Mucosa of stomach (tissue), 1 donor: ENCODE measurements at regions not wholly inside any gene's neighbourhood (a gene's known extent, or its start where the extent isn't known, plus 50 kb on each side); places are given as distances from the start of the nearest gene placed in this dataset.

ENCODE experiments used
- H3K27me3 ChIP-seq: one replicate; pipeline ENCODE4 v1.7.0; 2013; ENCODE audit warnings: mild to moderate bottlenecking, low read length; ENCODE audit not compliant: control insufficient read depth, insufficient read depth
- H3K36me3 ChIP-seq: one replicate; pipeline ENCODE4 v1.7.0; 2013; ENCODE audit warnings: low read length; ENCODE audit not compliant: control insufficient read depth, insufficient read depth
- H3K4me1 ChIP-seq: one replicate; pipeline ENCODE4 v1.7.0; 2013; ENCODE audit warnings: mild to moderate bottlenecking, low read length; ENCODE audit not compliant: control insufficient read depth, insufficient read depth
- H3K4me3 ChIP-seq: one replicate; pipeline ENCODE4 v1.7.0; 2013; ENCODE audit warnings: low read length
- H3K9ac ChIP-seq: one replicate; pipeline ENCODE4 v1.7.0; 2013; ENCODE audit warnings: mild to moderate bottlenecking, low read length, moderate library complexity
- H3K9me3 ChIP-seq: one replicate; pipeline ENCODE4 v1.7.0; 2013; ENCODE audit warnings: mild to moderate bottlenecking, low read length, moderate library complexity; ENCODE audit not compliant: control insufficient read depth
- donor health status: Pancreatic carcinoma.

DNA sequence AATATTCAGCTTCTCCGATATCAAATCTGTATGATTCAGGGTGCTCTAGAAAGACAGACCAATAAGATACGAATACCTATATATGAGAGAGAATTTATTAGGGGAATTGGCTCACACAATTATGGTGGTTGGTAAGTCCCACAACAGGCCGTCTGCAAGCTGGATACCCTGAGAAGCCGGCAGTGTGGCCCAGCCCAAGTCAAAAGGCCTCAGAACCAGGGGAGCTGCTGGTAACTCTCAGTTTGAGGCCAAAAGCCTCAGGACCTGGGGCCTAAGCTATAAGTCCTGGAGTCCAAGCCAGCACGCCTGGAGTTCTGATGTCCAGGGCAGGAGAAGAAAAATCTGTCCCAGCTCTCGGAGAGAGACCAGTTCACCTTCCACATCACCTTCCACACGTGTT is 318.7 kb downstream of the BRD1 start:
- Histone ChIP-seq H3K9ac (no peak overlapping the region), H3K36me3 (no peaks in the 10 kb centered on the region), H3K9me3 (no peaks in the 10 kb centered on the region), H3K4me1 (no peaks in the 10 kb centered on the region), H3K4me3 (no peak overlapping the region), H3K27me3 (no peaks in the 10 kb centered on the region)

DNA sequence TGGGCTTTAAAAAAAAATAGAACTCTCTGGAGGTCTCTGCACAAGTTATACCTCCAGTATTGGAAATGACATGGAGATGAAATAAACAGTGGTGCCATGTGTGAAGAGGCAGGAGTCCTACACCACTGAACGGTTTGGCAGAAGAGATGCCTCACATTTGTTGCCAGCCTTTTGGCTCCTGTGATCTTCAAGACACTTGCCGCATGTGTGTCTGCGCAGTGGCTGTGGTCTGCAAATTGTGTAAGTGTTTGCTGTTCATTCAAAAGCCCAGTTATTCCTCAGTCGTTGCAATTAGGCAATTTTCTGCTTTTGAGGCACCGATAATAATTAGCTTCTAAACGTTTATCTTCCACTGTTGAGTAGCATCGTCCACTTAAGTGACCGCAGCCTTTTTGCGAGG is 319.1 kb downstream of the BRD1 start:
- Histone ChIP-seq H3K4me3 (no peak overlapping the region), H3K9me3 (no peaks in the 10 kb centered on the region), H3K27me3 (no peaks in the 10 kb centered on the region), H3K4me1 (no peaks in the 10 kb centered on the region), H3K36me3 (no peaks in the 10 kb centered on the region), H3K9ac (no peak overlapping the region)

DNA sequence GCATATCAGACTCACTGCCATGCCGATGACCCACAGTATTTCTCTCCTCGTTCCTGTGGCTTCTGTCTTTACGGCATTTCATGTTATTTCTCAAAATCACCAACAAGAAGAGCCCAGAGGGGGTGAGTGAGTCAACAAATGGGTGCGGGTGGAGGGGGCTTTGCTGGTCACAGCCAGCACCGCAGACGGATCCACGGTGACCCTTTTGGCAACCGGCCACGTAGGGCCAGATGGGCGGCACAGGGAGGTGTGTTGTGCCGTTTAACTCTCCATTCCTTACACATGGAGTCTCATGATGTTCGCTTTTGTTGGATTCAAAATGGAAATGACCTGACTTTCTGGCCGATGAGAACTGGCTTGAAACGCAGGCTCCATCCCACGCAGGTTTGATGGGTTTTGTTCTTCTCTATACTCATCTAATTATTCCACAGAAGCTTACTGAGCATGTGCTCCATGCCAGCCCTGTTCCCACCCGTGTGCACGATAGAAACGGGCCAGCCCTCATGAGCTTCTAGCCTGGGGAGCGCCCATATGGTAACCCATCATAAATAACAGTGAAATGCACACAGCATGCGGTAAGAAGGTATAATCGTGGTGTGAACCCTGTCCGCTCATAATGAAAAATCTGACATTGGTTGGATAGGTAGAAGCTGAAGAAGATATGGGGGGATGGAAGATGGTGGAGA is 319.9 kb downstream of the BRD1 start:
- H3K36me3 ChIP-seq: no peaks in the 10 kb centered on the region
- H3K9ac ChIP-seq: no peak overlapping the region
- H3K27me3 ChIP-seq: no peaks in the 10 kb centered on the region

DNA sequence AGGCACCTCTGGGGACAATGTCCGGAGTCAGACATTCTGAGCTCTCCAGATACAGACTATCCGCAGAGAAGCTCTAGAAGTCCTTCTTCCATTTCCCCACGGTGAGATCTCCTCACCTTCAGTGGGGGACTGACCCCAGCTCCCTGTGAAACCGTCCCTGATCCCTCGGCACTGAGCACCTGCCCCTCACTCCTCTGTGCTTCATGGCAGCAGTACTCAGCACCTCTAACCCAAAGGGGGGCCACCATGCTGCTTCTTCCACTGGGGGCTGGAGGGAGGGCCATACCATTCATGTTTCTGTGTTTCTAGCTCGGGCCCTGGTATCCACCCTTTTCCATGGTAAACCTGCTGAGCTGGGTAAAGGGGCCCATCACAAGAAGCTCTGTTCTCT is 321.7 kb downstream of the BRD1 start:
- Histone ChIP-seq H3K9me3 (no peaks in the 10 kb centered on the region), H3K27me3 (no peaks in the 10 kb centered on the region), H3K4me3 (no peak overlapping the region), H3K9ac (no peak overlapping the region), H3K36me3 (no peaks in the 10 kb centered on the region), H3K4me1 (no peaks in the 10 kb centered on the region)

More for the DNA sequence above, 319.9 kb downstream of the BRD1 start:
- Histone ChIP-seq H3K9me3 (no peaks in the 10 kb centered on the region), H3K4me1 (no peaks in the 10 kb centered on the region), H3K4me3 (no peak overlapping the region)

DNA sequence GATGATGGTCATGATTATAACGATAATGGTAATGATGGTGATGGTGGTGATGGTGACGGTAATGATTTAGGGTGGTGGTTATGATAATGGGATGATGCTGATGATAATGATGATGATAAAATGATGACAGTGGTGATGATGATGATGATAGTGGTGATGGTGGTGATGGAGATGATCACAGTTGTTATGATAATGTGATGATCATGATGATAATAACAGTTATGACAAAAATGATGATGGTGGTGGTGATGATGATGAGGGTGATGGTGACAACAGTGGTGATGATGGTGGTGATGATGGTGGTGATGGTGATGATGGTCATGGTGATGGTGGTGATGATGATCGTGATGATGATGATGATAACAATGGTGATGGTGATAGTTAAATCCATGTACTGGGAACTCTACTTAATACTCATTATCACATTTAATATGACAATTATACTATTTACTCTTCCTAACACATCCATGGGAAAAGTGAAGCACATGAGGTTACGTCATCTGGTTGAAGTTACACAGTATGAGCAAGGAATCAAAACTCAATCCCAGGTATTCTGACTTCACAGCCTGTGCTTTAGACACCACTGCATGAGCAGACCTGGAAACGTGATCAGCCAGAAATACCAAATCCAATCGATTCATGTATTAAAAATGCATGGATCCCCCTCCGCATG is 322.2 kb downstream of the BRD1 start:
- Histone ChIP-seq H3K9me3 (no peaks in the 10 kb centered on the region), H3K9ac (no peak overlapping the region), H3K4me1 (no peaks in the 10 kb centered on the region), H3K36me3 (no peaks in the 10 kb centered on the region), H3K4me3 (no peak overlapping the region), H3K27me3 (no peaks in the 10 kb centered on the region)

DNA sequence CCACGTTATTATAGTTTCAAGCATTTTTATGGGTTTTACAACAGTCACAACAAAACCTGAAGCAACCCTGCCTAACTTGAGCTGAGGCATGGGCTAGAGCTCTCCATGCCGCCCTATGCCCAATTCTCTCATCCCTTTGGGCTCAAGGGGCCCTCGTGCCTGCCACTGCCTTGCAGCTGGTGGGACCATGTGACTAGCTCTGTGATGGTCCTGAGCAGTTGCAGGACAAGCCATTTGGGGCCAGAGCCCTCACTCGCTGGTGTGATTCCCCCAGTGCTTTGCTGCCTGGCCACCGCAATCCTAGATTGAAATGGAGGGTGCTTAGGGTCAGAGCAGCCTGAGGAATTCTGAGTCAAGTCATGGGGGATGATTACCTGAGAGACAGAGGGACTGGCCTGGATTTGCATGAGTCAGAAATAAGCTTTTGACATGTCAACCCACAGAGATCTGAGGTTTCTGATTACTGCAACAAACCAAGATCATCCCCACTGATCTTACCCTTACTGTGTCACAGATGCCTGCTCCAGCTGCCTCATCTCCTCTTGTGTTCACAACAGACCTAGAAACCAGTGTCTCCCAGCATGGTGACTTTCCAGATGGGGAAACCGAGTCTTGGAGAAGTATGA is 323.7 kb downstream of the BRD1 start:
- no peak overlapping the region for H3K9ac ChIP-seq
- H3K36me3 ChIP-seq: no peaks in the 10 kb centered on the region
- no peaks in the 10 kb centered on the region for H3K27me3 ChIP-seq
- no peak overlapping the region for H3K4me3 ChIP-seq
- no peaks in the 10 kb centered on the region for H3K4me1 ChIP-seq
- H3K9me3 ChIP-seq: no peaks in the 10 kb centered on the region

DNA sequence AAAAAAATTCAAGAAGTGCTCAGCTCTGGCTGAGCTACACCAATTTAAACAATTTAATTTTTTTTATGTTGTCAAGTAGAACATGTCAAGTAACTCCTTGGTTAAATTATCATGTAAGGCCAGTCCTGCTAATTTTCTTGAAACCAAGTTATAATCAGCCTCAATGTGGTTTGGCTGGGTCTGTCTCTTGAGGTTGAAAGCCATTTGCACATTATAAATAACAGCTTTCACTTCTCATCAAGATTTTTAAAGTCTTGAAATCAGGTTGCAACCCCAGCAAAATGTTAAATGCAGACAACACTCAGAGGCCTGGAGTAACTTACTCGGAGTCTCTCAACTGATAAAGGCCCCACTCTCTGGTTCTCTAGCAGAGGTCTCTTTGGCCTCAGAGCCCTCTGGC is 324.4 kb downstream of the BRD1 start:
- H3K36me3 ChIP-seq: no peaks in the 10 kb centered on the region
- no peaks in the 10 kb centered on the region for H3K9me3 ChIP-seq
- H3K4me3 ChIP-seq: no peak overlapping the region
- H3K27me3 ChIP-seq: no peaks in the 10 kb centered on the region
- no peak overlapping the region for H3K9ac ChIP-seq
- no peaks in the 10 kb centered on the region for H3K4me1 ChIP-seq

DNA sequence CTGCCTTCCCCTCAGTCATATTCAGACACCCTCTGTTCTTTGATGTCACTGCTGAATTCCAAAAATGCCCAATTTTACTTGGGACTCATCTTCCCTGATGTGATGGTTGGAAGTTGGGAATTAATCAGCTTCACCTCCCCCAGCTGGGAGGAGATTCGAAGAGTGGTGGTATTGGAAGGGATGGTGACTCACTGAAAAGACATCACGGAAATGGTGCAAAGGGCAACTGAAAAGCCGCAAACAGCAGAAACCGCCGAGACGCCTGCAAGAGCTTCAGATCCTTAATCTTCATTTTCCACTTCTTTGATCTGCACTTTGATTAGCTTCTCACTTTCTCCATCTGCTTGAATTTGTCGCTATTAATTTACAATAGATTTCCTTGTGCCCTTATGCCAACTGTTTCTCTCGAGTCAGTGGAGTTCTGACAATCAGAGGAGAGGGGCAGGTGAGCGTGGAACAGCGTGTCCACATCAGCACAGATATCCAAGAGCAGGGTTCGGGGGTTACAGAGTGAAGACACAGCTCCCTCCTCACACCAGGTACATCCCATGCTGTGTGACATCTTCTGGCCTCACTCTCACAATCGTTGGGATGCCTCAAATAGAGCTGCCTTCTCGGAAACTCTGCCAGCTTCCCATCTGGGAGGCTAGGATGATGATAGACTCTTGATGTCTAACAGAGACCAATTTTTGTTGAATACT is 325.4 kb downstream of the BRD1 start:
- no peaks in the 10 kb centered on the region for H3K27me3 ChIP-seq
- no peaks in the 10 kb centered on the region for H3K4me1 ChIP-seq
- no peaks in the 10 kb centered on the region for H3K9me3 ChIP-seq
- H3K4me3 ChIP-seq: no peak overlapping the region
- H3K36me3 ChIP-seq: no peaks in the 10 kb centered on the region
- no peak overlapping the region for H3K9ac ChIP-seq

DNA sequence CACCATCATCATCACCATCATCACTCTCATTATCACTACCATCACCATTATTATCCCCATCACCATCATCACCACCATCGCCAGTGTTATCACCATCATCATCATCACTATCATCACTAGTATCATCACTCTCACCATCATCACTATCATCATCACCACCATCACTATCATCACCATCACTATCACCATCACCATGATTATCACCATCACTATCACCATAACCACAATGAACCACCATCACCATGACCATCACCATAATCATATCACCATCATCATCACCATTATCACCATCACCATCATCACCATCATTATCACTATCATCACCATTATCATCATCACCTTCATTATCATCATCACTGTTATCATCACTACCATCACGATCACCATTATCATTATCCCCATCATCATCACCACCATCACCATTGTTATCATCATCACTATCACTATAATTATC is 326.7 kb downstream of the BRD1 start:
- Histone ChIP-seq H3K9ac (no peak overlapping the region), H3K4me3 (no peak overlapping the region), H3K36me3 (no peaks in the 10 kb centered on the region), H3K27me3 (no peaks in the 10 kb centered on the region), H3K9me3 (no peaks in the 10 kb centered on the region), H3K4me1 (no peaks in the 10 kb centered on the region)

DNA sequence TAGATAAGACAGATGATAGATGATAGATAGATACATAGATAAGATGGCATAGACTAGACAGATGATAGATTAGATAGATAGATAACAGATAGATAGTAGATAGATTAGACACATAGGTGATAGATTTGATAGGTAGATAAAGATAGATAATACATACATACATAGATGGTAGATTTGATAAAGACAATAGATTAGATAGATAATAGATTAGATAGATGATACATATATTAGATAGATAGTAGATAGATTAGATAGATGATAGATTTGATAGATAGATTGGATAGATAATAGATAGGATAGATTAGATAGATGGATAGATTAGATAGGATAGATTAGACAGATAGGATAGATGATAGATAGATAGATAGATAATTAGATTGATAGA is 327.6 kb downstream of the BRD1 start:
- no peaks in the 10 kb centered on the region for H3K4me1 ChIP-seq
- H3K36me3 ChIP-seq: no peaks in the 10 kb centered on the region
- H3K4me3 ChIP-seq: no peak overlapping the region
- H3K27me3 ChIP-seq: no peaks in the 10 kb centered on the region
- H3K9me3 ChIP-seq: no peaks in the 10 kb centered on the region
- no peak overlapping the region for H3K9ac ChIP-seq

DNA sequence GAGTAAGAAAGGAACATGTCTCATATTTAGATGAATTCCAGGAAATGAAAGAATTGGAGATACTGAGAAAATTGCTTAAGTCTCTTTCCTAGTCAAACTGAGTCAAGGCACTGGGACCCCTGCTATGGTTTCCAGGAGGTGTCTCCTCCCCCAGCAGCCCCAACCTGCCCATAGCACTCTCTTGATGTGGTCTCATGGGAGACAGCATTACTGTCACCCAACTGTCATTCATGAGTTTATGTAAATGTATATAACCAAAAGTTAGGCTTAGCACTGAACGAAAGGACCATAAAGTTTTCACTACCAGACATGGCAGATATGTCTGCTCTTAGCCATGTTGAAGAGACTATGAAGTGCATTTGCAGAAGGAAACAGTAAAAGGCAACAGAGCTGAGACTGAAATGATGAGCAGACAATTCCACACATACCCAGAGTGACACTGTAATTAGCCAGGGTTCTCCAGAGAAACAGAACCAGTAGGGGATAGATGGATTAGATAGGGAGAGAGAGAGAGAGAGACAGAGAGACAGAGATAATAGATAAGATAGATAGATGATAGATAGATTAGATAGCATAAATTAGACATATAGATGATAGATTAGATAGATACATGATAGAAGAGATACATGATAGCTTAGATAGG is 328.1 kb downstream of the BRD1 start:
- no peaks in the 10 kb centered on the region for H3K4me1 ChIP-seq
- no peaks in the 10 kb centered on the region for H3K36me3 ChIP-seq
- H3K27me3 ChIP-seq: no peaks in the 10 kb centered on the region
- H3K9ac ChIP-seq: no peak overlapping the region
- H3K9me3 ChIP-seq: no peaks in the 10 kb centered on the region
- no peak overlapping the region for H3K4me3 ChIP-seq

DNA sequence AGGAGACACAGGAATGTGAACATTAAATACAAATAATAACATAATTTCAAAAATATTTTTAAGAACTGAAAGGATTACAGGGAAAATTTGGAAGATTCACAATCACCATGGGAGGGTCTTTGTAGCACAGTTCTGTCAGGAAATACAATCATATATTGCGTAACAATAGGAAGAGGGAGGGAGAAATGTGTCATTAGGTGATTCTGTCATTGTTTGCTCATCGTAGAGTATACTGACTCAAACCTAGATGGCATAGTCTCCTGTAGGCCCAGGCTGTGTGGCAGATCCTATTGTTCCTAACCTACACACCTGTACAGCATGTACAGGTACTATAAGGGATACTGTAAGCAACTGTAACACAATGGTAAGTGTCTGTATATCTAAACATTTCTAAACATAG is 330.4 kb downstream of the BRD1 start:
- H3K9ac ChIP-seq: no peak overlapping the region
- H3K9me3 ChIP-seq: no peaks in the 10 kb centered on the region
- H3K27me3 ChIP-seq: no peaks in the 10 kb centered on the region
- H3K4me3 ChIP-seq: no peak overlapping the region
- H3K4me1 ChIP-seq: no peaks in the 10 kb centered on the region
- no peaks in the 10 kb centered on the region for H3K36me3 ChIP-seq
